H1 (cell line): ENCODE measurements at regions not wholly inside any gene's neighbourhood (a gene's known extent, or its start where the extent isn't known, plus 50 kb on each side); places are given as distances from the start of the nearest gene placed in this dataset.

Experiments
- CTCF ChIA-PET: fragments of 300-600 bp; sonication (Branson Sonifier 250); formaldehyde crosslinking; loops from one replicate; lab custom pipeline; 2021; ENCODE audit not compliant: partially characterized antibody; lab: Charles Lee
- POLR2A ChIA-PET: fragments of 300-600 bp; sonication (Branson Sonifier 250); formaldehyde crosslinking; loops from one replicate; lab custom pipeline; 2021; ENCODE audit warnings: inconsistent platforms; ENCODE audit not compliant: partially characterized antibody; lab: Charles Lee
- DNase-seq, 2 experiments: peaks; one replicate each; pipeline versions ENCODE4 v3.0.0 to v3.0.0-alpha.2; 2010 to 2022; ENCODE audit warnings: low spot score in 2 of 2, low read depth in 1 of 2, mixed read lengths in 1 of 2
- FAIRE-seq: peaks from 2 replicates; lab custom pipeline; 2011; peaks lifted over from hg19 to GRCh38; lab: Jason Lieb, UNC
- H2AFZ ChIP-seq: 2 replicates; pipeline ENCODE4 v1.8.1; 2012; ENCODE audit warnings: low read length, inconsistent platforms
- H2AK5ac ChIP-seq: 2 replicates; pipeline ENCODE4 v1.6.1; 2013; ENCODE audit warnings: low read depth, low read length
- H2BK120ac ChIP-seq: replicated peaks from 2 replicates; pipeline ENCODE3; 2013; ENCODE audit warnings: low read depth, low read length, inconsistent platforms
- H2BK12ac ChIP-seq: 2 replicates; pipeline ENCODE4 v1.6.1; 2013; ENCODE audit warnings: low read depth, low read length
- H2BK15ac ChIP-seq: 2 replicates; pipeline ENCODE4 v1.6.1; 2013; ENCODE audit warnings: low read length
- H2BK20ac ChIP-seq: 2 replicates; pipeline ENCODE4 v1.6.1; 2013; ENCODE audit warnings: low read length
- H2BK5ac ChIP-seq: 2 replicates; pipeline ENCODE4 v1.6.1; 2013; ENCODE audit warnings: low read depth, low read length
- H3K14ac ChIP-seq: 2 replicates; pipeline ENCODE4 v1.6.1; 2013; ENCODE audit warnings: inconsistent platforms; ENCODE audit not compliant: insufficient read length
- H3K18ac ChIP-seq: 2 replicates; pipeline ENCODE4 v1.6.1; 2013; ENCODE audit warnings: low read length; ENCODE audit errors: extremely low read depth
- H3K23ac ChIP-seq: 2 replicates; pipeline ENCODE4 v1.6.1; 2013; ENCODE audit warnings: inconsistent platforms; ENCODE audit not compliant: insufficient read length
- H3K23me2 ChIP-seq: 2 replicates; pipeline ENCODE4 v1.6.1; 2013; ENCODE audit warnings: low read depth, low read length
- H3K27ac ChIP-seq: 2 replicates; pipeline ENCODE4 v1.6.1; 2011; ENCODE audit warnings: low read depth, low read length, inconsistent platforms
- H3K27me3 ChIP-seq, 4 experiments: replicated peaks in 1 of 4; 1 replicate in 1 of 4; 2 replicates in 3 of 4; pipeline versions ENCODE4 v1.6.1 to v1.8.1; 2011 to 2013; ENCODE audit warnings: low read length in 3 of 4, mild to moderate bottlenecking in 3 of 4, inconsistent platforms in 2 of 4, mixed read lengths in 2 of 4, moderate library complexity in 1 of 4; ENCODE audit not compliant: control insufficient read depth in 3 of 4, insufficient read depth in 3 of 4; ENCODE audit errors: extremely low read depth in 1 of 4
- H3K36me3 ChIP-seq, 4 experiments: 2 replicates each; pipeline versions ENCODE4 v1.6.1 to v1.8.1; 2011 to 2013; ENCODE audit warnings: mild to moderate bottlenecking in 4 of 4, low read length in 3 of 4, moderate library complexity in 2 of 4, control low read depth in 1 of 4, inconsistent platforms in 1 of 4; ENCODE audit not compliant: insufficient read depth in 4 of 4, control insufficient read depth in 2 of 4
- H3K4ac ChIP-seq: replicated peaks from 2 replicates; pipeline ENCODE3; 2013; ENCODE audit warnings: low read length, low read depth, mixed read lengths, inconsistent platforms; ENCODE audit not compliant: insufficient read length
- H3K4me1 ChIP-seq, 4 experiments: replicated peaks in 1 of 4; 1 replicate in 1 of 4; 2 replicates in 3 of 4; pipeline versions ENCODE4 v1.6.1 to v1.8.1; 2011 to 2013; ENCODE audit warnings: low read length in 3 of 4, inconsistent platforms in 2 of 4, mixed read lengths in 1 of 4; ENCODE audit not compliant: insufficient read depth in 4 of 4, control insufficient read depth in 3 of 4
- H3K4me2 ChIP-seq, 2 experiments: 2 replicates each; pipeline versions ENCODE4 v1.6.1 to v1.8.1; 2011 to 2013; ENCODE audit warnings: low read depth in 2 of 2, low read length in 2 of 2, control low read depth in 1 of 2, inconsistent platforms in 1 of 2, mild to moderate bottlenecking in 1 of 2; ENCODE audit not compliant: insufficient read depth in 1 of 2
- H3K4me3 ChIP-seq, 4 experiments: fragments of 200-600, 300-600 bp in 1 of 4; sonication (generic), shearing (Covaris generic), sonication (Bioruptor Twin) in 1 of 4; 2 replicates each; pipeline versions ENCODE4 v1.5.1 to v1.8.1; 2011 to 2016; ENCODE audit warnings: low read length in 4 of 4, low read depth in 3 of 4, control low read depth in 2 of 4, inconsistent platforms in 2 of 4, mild to moderate bottlenecking in 2 of 4, mixed read lengths in 1 of 4, moderate library complexity in 1 of 4; ENCODE audit not compliant: insufficient read depth in 2 of 4; ENCODE audit errors: extremely low read depth in 1 of 4
- H3K56ac ChIP-seq: replicated peaks from 2 replicates; pipeline ENCODE3; 2013; ENCODE audit warnings: low read depth, mild to moderate bottlenecking, mixed read lengths, low read length, inconsistent platforms; ENCODE audit not compliant: insufficient read length
- H3K79me1 ChIP-seq: 2 replicates; pipeline ENCODE4 v1.6.1; 2013; ENCODE audit warnings: low read depth, low read length, control low read depth
- H3K79me2 ChIP-seq, 2 experiments: 2 replicates each; pipeline versions ENCODE4 v1.6.1 to v1.8.1; 2012 to 2013; ENCODE audit warnings: low read length in 2 of 2, mild to moderate bottlenecking in 2 of 2, inconsistent platforms in 1 of 2; ENCODE audit not compliant: insufficient read depth in 2 of 2, control insufficient read depth in 1 of 2
- H3K9ac ChIP-seq, 4 experiments: replicated peaks in 1 of 4; 1 replicate in 1 of 4; 2 replicates in 3 of 4; pipeline versions ENCODE4 v1.6.1 to v1.8.1; 2011 to 2013; ENCODE audit warnings: low read depth in 3 of 4, low read length in 3 of 4, control low read depth in 2 of 4, mild to moderate bottlenecking in 2 of 4, moderate library complexity in 2 of 4, inconsistent platforms in 1 of 4; ENCODE audit errors: extremely low read depth in 1 of 4
- H3K9me3 ChIP-seq, 2 experiments: 2 replicates each; pipeline versions ENCODE4 v1.6.1 to v1.8.1; 2012 to 2013; ENCODE audit warnings: mild to moderate bottlenecking in 2 of 2, moderate library complexity in 2 of 2, control low read depth in 1 of 2, inconsistent platforms in 1 of 2, low read depth in 1 of 2, low read length in 1 of 2, mixed read lengths in 1 of 2; ENCODE audit not compliant: insufficient read depth in 2 of 2
- H4K20me1 ChIP-seq, 2 experiments: replicated peaks in 1 of 2; 2 replicates each; pipeline versions ENCODE3 to v1.8.1; 2011 to 2013; ENCODE audit warnings: inconsistent platforms in 2 of 2, low read length in 2 of 2, mild to moderate bottlenecking in 1 of 2; ENCODE audit not compliant: insufficient read depth in 2 of 2, control insufficient read depth in 1 of 2
- H4K5ac ChIP-seq: 2 replicates; pipeline ENCODE4 v1.6.1; 2013; ENCODE audit warnings: low read length, low read depth, mixed read lengths, inconsistent platforms; ENCODE audit not compliant: insufficient read length
- H4K8ac ChIP-seq: 2 replicates; pipeline ENCODE4 v1.8.0; 2013; ENCODE audit warnings: mild to moderate bottlenecking, moderate library complexity, low read length, inconsistent platforms; ENCODE audit not compliant: insufficient read depth; ENCODE audit errors: extremely low read depth
- H4K91ac ChIP-seq: replicated peaks from 2 replicates; pipeline ENCODE3; 2013; ENCODE audit warnings: low read length, mixed read lengths, inconsistent platforms; ENCODE audit not compliant: insufficient read length
- HDAC6 ChIP-seq: IDR thresholded peaks from one replicate; pipeline ENCODE4 v1.7.1; 2012; ENCODE audit warnings: low read depth, mild to moderate bottlenecking, inconsistent platforms, low read length, moderate library complexity
- POLR2A ChIP-seq, 2 experiments: IDR thresholded peaks; 1 replicate in 1 of 2; 2 replicates in 1 of 2; pipeline ENCODE4 v1.6.1; 2011; ENCODE audit warnings: low read depth in 2 of 2, low read length in 2 of 2, mild to moderate bottlenecking in 2 of 2; ENCODE audit errors: control extremely low read depth in 1 of 2
- RBBP5 ChIP-seq: IDR thresholded peaks from 2 replicates; pipeline ENCODE4 v1.7.1; 2012; ENCODE audit warnings: low read depth, mild to moderate bottlenecking, inconsistent platforms, low read length, moderate library complexity, borderline replicate concordance
- SUZ12 ChIP-seq: fragments of 200-600 bp; sonication (generic); IDR thresholded peaks from 2 replicates; pipeline ENCODE4 v1.6.1; 2012; ENCODE audit warnings: mild to moderate bottlenecking, inconsistent platforms, low read length, moderate library complexity, mixed read lengths
- ZNF274 ChIP-seq: IDR thresholded peaks from 2 replicates; pipeline ENCODE4 v1.7.0; 2012; ENCODE audit warnings: low read length, borderline replicate concordance; ENCODE audit errors: extremely low read depth
- WGBS, 2 experiments: shearing (Covaris generic) in 1 of 2; methylation state at CpG; one replicate each; pipeline versions ENCODE4 v1.1.6 to v1.1.7; 2013 to 2015; ENCODE audit warnings: low lambda C conversion rate in 2 of 2, mixed read lengths in 2 of 2, inconsistent platforms in 1 of 2, low coverage in 1 of 2, missing lambda C conversion rate in 1 of 2; ENCODE audit not compliant: insufficient replicate concordance in 2 of 2, insufficient coverage in 1 of 2, insufficient read length in 1 of 2; ENCODE audit errors: extremely low coverage in 1 of 2, missing lambda C conversion rate in 1 of 2; 5-methylcytosine and 5-hydroxymethylcytosine counted together
- TF ChIP-seq, protein P1 (sequence below), 3 experiments: IDR thresholded peaks; 1 replicate in 2 of 3; 2 replicates in 1 of 3; pipeline versions ENCODE4 v1.5.1 to v1.6.1; 2011; ENCODE audit warnings: low read length in 3 of 3, mild to moderate bottlenecking in 3 of 3, inconsistent platforms in 2 of 3, low read depth in 1 of 3, moderate library complexity in 1 of 3; ENCODE audit not compliant: insufficient read depth in 1 of 3; ENCODE audit errors: control extremely low read depth in 1 of 3

- H4K91ac ChIP-seq = no peak overlapping the region
- POLR2A ChIA-PET = no interaction called here
- no peaks in the 10 kb centered on the region for H4K20me1 ChIP-seq
- no peak for TF ChIP-seq ZNF274
- TF ChIP-seq, protein P1, sequence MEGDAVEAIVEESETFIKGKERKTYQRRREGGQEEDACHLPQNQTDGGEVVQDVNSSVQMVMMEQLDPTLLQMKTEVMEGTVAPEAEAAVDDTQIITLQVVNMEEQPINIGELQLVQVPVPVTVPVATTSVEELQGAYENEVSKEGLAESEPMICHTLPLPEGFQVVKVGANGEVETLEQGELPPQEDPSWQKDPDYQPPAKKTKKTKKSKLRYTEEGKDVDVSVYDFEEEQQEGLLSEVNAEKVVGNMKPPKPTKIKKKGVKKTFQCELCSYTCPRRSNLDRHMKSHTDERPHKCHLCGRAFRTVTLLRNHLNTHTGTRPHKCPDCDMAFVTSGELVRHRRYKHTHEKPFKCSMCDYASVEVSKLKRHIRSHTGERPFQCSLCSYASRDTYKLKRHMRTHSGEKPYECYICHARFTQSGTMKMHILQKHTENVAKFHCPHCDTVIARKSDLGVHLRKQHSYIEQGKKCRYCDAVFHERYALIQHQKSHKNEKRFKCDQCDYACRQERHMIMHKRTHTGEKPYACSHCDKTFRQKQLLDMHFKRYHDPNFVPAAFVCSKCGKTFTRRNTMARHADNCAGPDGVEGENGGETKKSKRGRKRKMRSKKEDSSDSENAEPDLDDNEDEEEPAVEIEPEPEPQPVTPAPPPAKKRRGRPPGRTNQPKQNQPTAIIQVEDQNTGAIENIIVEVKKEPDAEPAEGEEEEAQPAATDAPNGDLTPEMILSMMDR (IDR thresholded peaks at IDR 0.05; ENCODE audit: control extremely low read depth in 1 of 3, insufficient read depth in 1 of 3, low read depth in 1 of 3, low read length in 3 of 3) = no peak
- no peak for TF ChIP-seq HDAC6
- TF ChIP-seq SUZ12 = no peak
- TF ChIP-seq POLR2A (IDR thresholded peaks at IDR 0.05; ENCODE audit: control extremely low read depth in 1 of 2, low read depth in 2 of 2, low read length in 2 of 2) = no peak
- no peak for TF ChIP-seq RBBP5
- H3K79me2 ChIP-seq = no peaks in the 10 kb centered on the region
- no peak for DNase-seq
- H2BK15ac ChIP-seq = no peak overlapping the region
- no peak overlapping the region for H3K4ac ChIP-seq
- no peaks in the 10 kb centered on the region for H3K23me2 ChIP-seq
- H4K5ac ChIP-seq = no peak overlapping the region
- H3K9ac ChIP-seq = no peak overlapping the region
- no peak overlapping the region for H2BK120ac ChIP-seq
- H3K4me2 ChIP-seq = no peak overlapping the region
- no peaks in the 10 kb centered on the region for H3K27me3 ChIP-seq
- no peak overlapping the region for H2BK20ac ChIP-seq
- WGBS, 2 experiments = 92% methylated on average over 4 of the region's 4 CpGs; no CpG with 5 or more reads in 1 of the 2 experiments
- no peak for FAIRE-seq
- H4K8ac ChIP-seq = no peak overlapping the region
- no peak overlapping the region for H3K18ac ChIP-seq
- no peaks in the 10 kb centered on the region for H3K36me3 ChIP-seq
- H2AFZ ChIP-seq = no peak overlapping the region
- H3K14ac ChIP-seq = no peak overlapping the region
- H2BK5ac ChIP-seq = no peak overlapping the region
- H3K27ac ChIP-seq = no peak overlapping the region
- H3K4me1 ChIP-seq = no peaks in the 10 kb centered on the region
- H2AK5ac ChIP-seq = no peak overlapping the region
- H3K4me3 ChIP-seq = no peak overlapping the region
- CTCF ChIA-PET = no interaction called here
- H3K23ac ChIP-seq = no peak overlapping the region
- no peak overlapping the region for H2BK12ac ChIP-seq
- H3K9me3 ChIP-seq = 0 out of 4 replicates have a peak, but pooled peaks cover 0 to 2% of the 10 kb centered on the region in 2 experiments
- H3K79me1 ChIP-seq = no peaks in the 10 kb centered on the region
- no peak overlapping the region for H3K56ac ChIP-seq
These were observed 327.0 kb upstream of the CDH7 start for GRCh38 chr18:65423776-65424175.
